ENCODE measurements at regions not wholly inside any gene's neighbourhood (a gene's known extent, or its start where the extent isn't known, plus 50 kb on each side); places are given as distances from the start of the nearest gene placed in this dataset.

DNA sequence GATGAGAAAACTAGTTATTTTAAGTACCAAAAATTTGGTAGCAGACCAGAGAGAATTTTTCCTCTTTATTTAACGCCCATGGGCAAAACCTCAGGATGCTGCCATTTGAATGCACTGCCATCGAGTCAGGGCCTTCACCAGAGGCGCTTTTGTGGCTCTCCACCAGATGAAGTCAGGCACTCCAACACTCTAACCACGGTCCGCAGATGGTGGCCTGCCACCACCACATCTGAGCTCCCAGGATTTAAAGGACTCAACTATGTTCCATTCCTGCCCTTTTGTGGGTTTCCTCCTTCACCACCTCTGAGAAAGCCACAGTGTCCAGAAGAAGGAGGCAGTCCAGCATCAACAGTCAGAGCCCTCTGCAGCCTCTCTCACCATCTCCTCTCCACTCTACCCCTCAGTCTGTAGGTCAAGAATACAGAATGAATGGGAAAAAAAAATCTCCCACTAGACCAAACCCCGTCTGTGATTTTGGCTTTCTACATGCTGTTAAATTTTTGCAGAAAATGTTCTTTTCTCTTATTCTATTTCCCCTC is 647.4 kb downstream of the USP25 start:
- H3K4me1 Mint-ChIP-seq, result no peaks in the 10 kb centered on the region
- no peak overlapping the region for H3K4me3 Mint-ChIP-seq
- H3K9me3 Mint-ChIP-seq, result no peaks in the 10 kb centered on the region
- H3K36me3 Mint-ChIP-seq, result no peaks in the 10 kb centered on the region
- no peak overlapping the region for H3K27ac Mint-ChIP-seq
- H3K27me3 Mint-ChIP-seq, result no peaks in the 10 kb centered on the region

DNA sequence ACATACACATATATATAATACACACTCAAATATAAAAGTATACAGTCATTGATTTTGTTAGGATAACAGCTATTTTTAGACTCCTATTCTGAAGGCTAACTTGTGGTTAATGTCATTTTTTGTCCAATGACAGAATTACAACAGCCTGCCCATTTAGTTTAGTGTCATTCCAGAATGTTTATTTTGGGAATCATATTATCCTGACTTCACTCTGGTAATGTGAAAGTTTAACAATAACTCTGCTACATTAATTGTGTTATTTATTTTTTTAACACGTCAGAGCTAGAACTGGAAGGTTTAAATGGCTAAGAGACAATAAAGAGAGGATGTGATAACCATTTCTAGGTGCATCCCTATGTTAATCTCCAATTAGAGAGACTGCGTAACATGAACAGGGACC is 648.1 kb downstream of the USP25 start:
- Mint-ChIP-seq H3K9me3 (no peaks in the 10 kb centered on the region), H3K36me3 (no peaks in the 10 kb centered on the region), H3K4me1 (no peaks in the 10 kb centered on the region), H3K4me3 (no peak overlapping the region), H3K27ac (no peak overlapping the region), H3K27me3 (no peaks in the 10 kb centered on the region)

DNA sequence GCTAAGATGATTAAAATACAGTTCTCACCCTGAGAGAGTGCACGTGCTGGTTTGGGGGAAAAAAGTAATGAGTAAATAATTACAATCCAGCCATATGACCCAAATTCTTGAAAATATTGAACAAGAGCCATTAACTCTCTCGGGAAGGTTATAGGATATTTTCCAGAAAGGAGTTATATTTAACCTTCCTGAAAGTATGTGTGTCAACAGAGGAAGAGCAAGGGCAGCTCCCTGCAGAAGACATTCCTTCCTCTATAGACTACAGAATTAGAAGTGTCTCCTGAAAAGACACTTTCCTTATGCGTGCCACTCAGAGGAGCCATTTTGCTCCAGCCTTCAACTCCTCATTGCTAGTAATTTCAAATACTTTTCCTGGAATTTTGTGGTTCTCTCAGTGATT is 648.7 kb downstream of the USP25 start:
- Mint-ChIP-seq H3K36me3 (no peaks in the 10 kb centered on the region), H3K4me3 (no peak overlapping the region), H3K27me3 (no peaks in the 10 kb centered on the region), H3K9me3 (no peaks in the 10 kb centered on the region), H3K27ac (no peak overlapping the region), H3K4me1 (no peaks in the 10 kb centered on the region)

DNA sequence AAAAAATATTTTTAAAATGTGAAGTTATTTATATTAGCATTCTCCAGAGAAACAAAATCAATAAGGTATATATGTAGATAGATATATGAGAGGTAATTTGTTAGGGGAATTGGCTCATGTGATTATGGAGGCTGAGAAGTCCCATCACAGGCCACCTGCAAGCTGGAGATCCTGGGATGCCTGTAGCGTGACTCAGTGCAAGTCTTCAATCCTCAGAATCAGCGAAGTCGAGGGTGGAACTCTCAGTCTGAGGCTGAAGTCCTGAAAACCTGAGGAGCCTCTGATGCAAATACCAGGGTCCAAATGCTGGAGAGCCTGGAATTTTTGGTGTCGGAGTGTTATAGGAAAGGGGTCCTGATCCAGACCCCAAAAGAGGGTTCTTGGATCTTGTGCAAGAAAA is 658.5 kb downstream of the USP25 start:
- Mint-ChIP-seq H3K27ac (no peak overlapping the region), H3K4me1 (no peaks in the 10 kb centered on the region), H3K9me3 (peaks cover 10% of the 10 kb centered on the region), H3K36me3 (no peaks in the 10 kb centered on the region), H3K27me3 (no peaks in the 10 kb centered on the region), H3K4me3 (no peak overlapping the region)

DNA sequence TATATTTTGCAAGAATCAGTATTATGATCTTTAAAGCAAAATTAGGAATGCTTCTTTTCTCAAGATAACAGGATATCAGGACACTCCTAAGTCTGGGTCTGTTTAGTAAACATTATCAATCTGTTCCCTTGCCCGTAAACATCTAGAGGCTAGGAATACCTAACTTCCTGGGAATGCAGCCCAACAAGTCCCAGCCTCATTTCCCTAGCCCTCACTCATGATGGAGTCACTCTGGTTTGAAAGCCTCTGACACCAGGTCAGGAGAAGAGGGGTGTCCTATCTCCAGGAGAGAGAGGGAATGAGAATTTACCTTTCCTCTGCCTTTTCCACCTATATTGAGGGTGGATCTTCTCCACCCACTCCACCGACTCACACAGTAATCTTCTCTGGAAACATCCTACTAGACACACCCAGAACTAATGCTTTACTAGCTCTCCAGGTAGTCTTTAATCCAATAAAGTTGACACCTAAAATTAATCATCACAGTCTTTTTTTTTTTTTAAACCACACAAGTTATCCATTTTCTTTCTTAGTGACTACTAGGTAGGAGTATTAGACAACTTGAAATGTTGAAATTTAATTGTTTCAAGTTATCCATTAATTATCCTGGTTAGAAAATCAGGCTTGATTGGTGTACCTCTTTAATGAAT is 659.3 kb downstream of the USP25 start:
- no peaks in the 10 kb centered on the region for H3K27me3 Mint-ChIP-seq
- no peaks in the 10 kb centered on the region for H3K36me3 Mint-ChIP-seq
- H3K4me3 Mint-ChIP-seq, result no peak overlapping the region
- H3K9me3 Mint-ChIP-seq, result peaks cover 10% of the 10 kb centered on the region
- H3K4me1 Mint-ChIP-seq, result no peaks in the 10 kb centered on the region
- H3K27ac Mint-ChIP-seq, result no peak overlapping the region

DNA sequence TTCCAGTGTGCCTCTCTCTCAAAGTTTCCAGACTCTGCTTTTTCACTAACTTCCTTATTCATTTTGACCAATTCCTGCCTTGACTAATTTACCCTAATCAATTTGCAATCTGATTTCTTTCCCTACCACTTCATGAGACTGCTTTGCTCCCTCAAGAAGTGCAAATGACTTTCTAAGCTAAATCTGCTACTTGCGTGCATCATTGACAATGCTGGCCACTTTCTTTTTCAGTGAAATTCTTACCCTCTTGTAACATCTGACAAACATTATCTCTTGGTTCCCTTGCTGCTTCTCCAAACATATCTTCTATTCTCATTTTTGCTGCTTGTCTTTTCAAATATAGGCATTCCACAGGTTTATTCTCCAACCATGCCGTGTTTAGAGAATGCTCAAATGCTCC is 659.9 kb downstream of the USP25 start:
- H3K27me3 Mint-ChIP-seq, result no peaks in the 10 kb centered on the region
- H3K36me3 Mint-ChIP-seq, result no peaks in the 10 kb centered on the region
- H3K9me3 Mint-ChIP-seq, result peaks cover 10% of the 10 kb centered on the region
- H3K4me3 Mint-ChIP-seq, result no peak overlapping the region
- H3K4me1 Mint-ChIP-seq, result no peaks in the 10 kb centered on the region
- no peak overlapping the region for H3K27ac Mint-ChIP-seq

DNA sequence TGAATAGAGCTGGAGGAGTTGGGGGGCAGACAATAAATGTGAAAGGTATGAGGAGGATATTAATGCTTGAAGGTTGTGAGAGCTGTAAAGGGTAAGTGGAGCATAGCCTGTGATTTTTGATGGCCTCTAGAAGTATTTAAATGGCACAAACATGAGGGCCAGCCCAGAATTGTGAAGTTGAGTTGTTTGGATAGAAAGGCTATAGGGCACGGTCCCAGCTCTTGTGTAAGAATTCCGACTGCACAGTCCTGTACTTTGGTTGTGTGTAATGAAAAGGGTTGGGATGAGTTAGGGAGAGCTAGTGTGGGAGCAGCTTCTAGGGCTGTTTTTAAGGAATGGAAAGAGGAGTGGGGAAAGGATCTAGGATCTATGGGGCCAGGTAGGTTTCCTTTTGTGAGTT is 665.5 kb downstream of the USP25 start:
- H3K4me1 Mint-ChIP-seq, result no peaks in the 10 kb centered on the region
- no peaks in the 10 kb centered on the region for H3K27me3 Mint-ChIP-seq
- peaks cover 10% of the 10 kb centered on the region for H3K9me3 Mint-ChIP-seq
- H3K4me3 Mint-ChIP-seq, result no peak overlapping the region
- H3K27ac Mint-ChIP-seq, result no peak overlapping the region
- no peaks in the 10 kb centered on the region for H3K36me3 Mint-ChIP-seq

DNA sequence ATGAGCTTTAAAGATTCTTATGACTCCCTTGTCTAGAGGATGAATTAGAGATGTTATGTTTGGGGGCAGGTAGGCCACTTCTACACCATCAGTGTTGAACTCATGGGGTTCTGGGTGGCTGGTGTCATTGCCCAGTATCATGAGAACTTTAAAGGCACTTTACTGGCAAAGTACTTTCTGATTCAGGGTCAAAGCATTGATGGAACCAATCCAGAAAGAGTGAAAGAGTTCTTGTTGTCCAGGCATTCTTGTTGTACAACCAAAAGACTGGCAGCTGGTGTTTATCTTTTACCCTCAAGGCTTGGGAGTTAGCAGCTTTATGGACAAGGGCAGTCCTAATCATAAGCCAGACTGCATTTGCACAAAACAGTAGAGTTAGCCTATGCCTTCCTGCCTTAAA is 673.0 kb downstream of the USP25 start:
- Mint-ChIP-seq H3K9me3 (peaks cover 5% of the 10 kb centered on the region), H3K4me1 (no peaks in the 10 kb centered on the region), H3K27ac (no peak overlapping the region), H3K36me3 (no peaks in the 10 kb centered on the region), H3K4me3 (no peak overlapping the region), H3K27me3 (no peaks in the 10 kb centered on the region)

DNA sequence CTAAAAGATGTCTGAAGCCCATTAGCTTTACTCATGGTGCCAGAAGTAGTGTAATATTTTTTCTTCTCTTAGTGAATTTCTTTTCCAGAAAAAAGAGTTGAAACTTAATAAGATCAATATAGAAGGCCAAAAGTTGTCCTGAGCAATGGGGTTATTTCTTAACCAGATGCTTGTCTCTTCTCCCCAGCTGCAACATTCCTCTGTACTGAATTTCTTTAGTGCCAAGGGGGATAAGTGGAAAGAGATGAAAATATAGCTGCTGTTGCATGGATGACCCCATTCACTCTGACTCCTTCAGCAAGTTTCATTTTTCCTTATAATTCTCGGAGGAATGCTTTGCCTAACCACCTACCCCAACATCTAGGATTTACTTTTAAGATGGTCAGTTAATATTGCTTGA is 675.0 kb downstream of the USP25 start:
- H3K27me3 Mint-ChIP-seq, result no peaks in the 10 kb centered on the region

DNA sequence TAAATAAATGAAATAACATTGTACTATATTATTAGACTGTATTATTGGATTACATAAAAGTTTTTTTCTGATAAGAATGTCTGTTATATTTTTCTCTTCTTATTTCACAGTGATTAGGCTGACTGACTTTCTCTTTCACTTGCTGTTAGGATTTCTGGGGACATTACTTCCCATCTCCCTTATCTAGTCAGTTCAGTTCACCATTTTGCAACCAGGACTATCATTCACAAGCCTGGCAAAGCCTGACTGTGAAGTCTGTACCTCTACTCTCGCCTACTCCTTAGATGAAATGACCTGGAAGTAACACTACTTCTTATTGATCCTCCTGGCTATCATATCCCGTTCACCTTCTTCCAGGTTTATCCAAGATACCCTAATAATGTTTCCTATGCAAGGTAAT is 676.6 kb downstream of the USP25 start:
- Mint-ChIP-seq H3K36me3 (no peaks in the 10 kb centered on the region), H3K9me3 (peaks cover 5% of the 10 kb centered on the region), H3K27ac (no peak overlapping the region), H3K4me3 (no peak overlapping the region), H3K27me3 (no peaks in the 10 kb centered on the region), H3K4me1 (no peaks in the 10 kb centered on the region)

More for the DNA sequence above, 675.0 kb downstream of the USP25 start:
- Mint-ChIP-seq H3K4me3 (no peak overlapping the region), H3K36me3 (no peaks in the 10 kb centered on the region), H3K9me3 (peaks cover 5% of the 10 kb centered on the region), H3K27ac (no peak overlapping the region), H3K4me1 (no peaks in the 10 kb centered on the region)

DNA sequence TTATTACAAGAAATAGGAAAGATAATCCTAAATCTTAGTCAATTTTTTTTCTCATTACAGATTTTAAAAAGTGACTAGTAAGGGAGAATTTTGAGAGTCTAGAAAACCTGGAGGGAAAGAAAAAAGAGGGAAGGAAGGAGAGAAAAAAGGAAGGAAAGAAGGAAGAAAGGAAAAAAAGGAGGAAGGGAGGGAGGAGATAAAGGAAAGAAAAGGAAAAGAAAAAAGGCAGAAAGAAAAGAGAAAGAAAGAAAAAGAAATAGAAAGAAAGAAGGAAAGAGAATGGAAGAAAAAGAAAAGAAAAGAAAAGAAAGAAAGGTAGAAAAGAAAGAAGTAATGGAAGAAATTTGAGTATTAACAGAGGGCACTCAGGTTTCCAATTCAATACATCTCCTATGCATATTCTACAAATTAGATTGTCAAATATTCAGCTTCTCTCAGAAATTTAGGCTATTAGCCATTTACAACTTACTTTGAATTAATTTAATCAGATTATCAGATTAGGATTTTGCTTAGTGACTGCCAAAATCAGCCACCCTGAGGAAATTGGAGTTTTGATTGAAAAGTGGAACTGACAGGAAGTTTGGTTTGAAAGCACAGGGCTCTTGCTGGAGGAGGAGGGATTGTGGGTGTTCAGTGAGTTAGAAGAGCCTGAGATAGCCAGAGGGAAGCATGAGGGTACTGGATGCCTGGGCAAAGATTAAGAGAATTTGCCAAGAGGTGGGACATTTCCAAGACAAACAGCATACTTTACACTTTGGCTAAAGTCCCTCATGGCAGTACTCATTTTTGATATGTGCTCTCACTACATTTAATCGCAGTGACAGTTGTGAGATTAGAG is 677.8 kb downstream of the USP25 start:
- no peaks in the 10 kb centered on the region for H3K36me3 Mint-ChIP-seq
- no peaks in the 10 kb centered on the region for H3K27me3 Mint-ChIP-seq
- H3K9me3 Mint-ChIP-seq, result peaks cover 5% of the 10 kb centered on the region
- H3K4me3 Mint-ChIP-seq, result no peak overlapping the region
- H3K27ac Mint-ChIP-seq, result no peak overlapping the region
- no peaks in the 10 kb centered on the region for H3K4me1 Mint-ChIP-seq

DNA sequence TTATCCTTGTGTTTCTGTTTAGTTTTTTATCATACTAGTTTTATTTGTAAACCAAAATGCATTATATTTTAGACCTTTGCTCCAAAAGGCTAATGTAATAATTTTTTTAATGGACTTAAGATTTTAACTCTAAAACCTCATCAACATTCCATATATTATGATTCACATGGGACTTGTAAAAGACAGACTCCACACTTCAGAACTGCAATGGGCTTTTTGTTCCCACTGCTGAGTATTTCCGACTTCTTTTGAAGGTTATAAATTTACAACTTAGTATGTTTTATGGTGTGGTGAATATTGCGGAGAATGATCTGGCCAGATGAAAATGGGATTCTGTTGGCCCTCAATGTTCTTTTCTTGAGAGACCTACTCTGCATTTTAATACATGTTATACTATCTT is 678.5 kb downstream of the USP25 start:
- no peaks in the 10 kb centered on the region for H3K27me3 Mint-ChIP-seq
- H3K4me3 Mint-ChIP-seq, result no peak overlapping the region
- no peak overlapping the region for H3K27ac Mint-ChIP-seq
- peaks cover 5% of the 10 kb centered on the region for H3K9me3 Mint-ChIP-seq
- no peaks in the 10 kb centered on the region for H3K36me3 Mint-ChIP-seq
- no peaks in the 10 kb centered on the region for H3K4me1 Mint-ChIP-seq

DNA sequence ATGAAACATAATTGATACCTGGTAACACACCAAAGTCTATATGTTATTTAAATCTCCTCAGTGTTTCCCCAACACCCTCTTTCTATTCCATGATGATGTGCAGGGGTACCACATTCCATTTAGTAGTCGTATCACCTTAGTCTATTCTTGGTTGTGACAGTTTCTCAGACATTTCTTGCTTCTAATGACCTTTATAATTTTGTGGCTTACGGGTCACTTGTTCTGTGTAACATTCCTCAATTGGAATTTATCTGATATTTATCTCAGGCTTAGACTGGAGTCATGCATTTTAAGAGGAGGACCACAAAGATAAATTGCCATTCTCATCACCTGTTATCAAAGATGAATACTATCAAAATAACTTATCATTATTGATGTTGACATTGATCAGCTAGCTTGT is 679.6 kb downstream of the USP25 start:
- Mint-ChIP-seq H3K27ac (no peak overlapping the region), H3K9me3 (peaks cover 5% of the 10 kb centered on the region), H3K36me3 (no peaks in the 10 kb centered on the region), H3K27me3 (no peaks in the 10 kb centered on the region), H3K4me1 (no peaks in the 10 kb centered on the region), H3K4me3 (no peak overlapping the region)

DNA sequence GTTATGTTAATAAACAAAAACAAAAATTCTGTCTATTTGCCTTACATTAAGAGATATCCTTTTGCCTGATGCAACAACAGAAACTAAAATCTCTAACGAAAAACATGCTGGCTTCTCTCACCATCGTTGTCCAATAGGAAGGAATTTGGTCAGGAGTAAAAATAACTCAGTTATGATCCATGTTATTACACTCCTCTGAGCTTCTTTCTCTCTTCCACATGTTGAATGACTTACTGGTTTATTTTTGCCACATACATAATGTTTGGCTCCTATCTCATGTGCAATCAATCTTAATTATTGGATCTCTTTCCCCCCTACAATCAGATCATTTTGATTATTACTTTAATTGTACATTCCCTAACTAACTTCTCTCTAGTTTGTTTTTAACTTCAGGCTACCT is 688.4 kb downstream of the USP25 start:
- no peak overlapping the region for H3K4me3 Mint-ChIP-seq
- H3K4me1 Mint-ChIP-seq, result no peaks in the 10 kb centered on the region
- no peak overlapping the region for H3K27ac Mint-ChIP-seq
- H3K36me3 Mint-ChIP-seq, result no peaks in the 10 kb centered on the region
- H3K9me3 Mint-ChIP-seq, result peaks cover 9% of the 10 kb centered on the region
- H3K27me3 Mint-ChIP-seq, result no peaks in the 10 kb centered on the region

DNA sequence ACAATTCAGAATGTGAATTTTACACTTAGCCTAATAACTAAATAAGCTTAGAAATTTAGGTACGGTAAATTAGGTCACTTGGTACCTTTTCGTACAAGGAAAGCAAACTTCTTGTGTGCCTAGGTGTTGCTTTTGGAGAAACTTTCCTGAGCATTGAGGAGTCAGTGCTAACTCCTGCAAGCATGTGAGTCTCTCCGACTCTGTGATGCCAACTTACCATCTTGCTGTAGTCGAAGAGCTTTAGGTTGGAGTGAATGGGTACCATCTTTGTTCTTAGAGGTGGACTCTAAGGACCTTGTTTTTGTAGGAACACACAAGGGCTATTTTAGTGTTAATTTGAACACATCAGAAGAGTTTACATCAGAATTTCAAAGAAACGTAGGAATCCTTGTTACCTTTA is 688.9 kb downstream of the USP25 start:
- Mint-ChIP-seq H3K4me1 (no peaks in the 10 kb centered on the region), H3K4me3 (no peak overlapping the region), H3K27me3 (no peaks in the 10 kb centered on the region), H3K27ac (no peak overlapping the region), H3K36me3 (no peaks in the 10 kb centered on the region), H3K9me3 (peaks cover 9% of the 10 kb centered on the region)

DNA sequence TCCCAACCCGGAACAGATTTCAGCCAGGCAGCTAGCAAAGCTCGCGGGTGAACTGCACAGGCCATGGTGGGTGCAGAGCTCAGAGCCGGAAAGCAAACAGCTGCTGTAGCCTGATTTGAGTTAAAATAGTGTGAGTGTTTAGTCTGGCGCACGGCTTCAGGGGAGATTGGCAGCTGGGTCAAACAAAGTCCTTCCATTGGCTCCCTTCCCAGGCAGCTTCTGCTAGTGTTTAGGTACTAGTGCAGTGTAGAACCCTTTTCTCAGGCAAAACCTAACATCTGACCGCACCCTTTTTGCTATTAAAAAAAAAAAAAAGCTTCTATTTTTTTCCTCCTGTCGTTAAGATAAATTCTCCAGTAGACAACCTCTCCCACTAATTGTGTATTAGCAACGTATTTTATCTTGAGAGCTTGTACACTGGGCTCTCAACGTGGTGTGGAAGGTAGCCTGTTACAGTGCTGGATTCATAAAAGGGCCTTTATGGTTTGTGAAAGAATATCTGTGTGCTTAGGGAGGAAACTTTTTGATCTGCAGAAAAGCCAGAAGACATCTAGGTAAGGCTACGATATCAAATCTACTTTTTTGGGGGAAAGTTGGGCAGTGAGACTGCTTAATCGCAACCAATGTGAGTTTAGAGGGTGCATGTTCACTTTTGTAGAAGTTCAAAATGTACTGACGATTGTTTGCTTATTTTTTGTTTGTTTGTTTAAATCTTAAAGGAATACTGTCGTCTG is 689.6 kb downstream of the USP25 start:
- H3K4me1 Mint-ChIP-seq, result no peaks in the 10 kb centered on the region
- no peaks in the 10 kb centered on the region for H3K36me3 Mint-ChIP-seq
- peaks cover 9% of the 10 kb centered on the region for H3K9me3 Mint-ChIP-seq
- H3K4me3 Mint-ChIP-seq, result no peak overlapping the region
- no peak overlapping the region for H3K27ac Mint-ChIP-seq
- no peaks in the 10 kb centered on the region for H3K27me3 Mint-ChIP-seq

All from activated naive CD4-positive, alpha-beta T cell treated with anti-CD3 and anti-CD28 coated beads, Interleukin-2, amount 50 U/mL, for 24 hours (primary cell).